ENCODE measurements at regions not wholly inside any gene's neighbourhood (a gene's known extent, or its start where the extent isn't known, plus 50 kb on each side); places are given as distances from the start of the nearest gene placed in this dataset.

DNA sequence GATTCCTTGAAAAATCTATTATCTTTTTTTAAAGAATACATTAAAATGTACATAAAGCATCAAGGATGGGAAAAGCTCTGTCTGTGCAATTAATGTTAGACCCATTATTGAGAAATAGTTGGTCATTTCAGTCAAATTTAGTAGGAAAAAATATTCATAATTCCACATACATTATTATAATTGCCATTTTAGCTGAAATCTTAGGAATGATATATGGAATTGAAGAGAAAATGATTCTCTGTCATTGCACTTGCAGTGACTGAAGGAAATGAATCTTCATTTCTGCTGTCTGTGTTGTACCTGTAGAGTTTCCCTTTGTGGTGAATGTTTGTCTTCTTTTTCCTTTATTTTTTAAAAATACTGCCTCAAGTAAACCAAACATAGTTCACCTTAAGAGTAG, 473.9 kb downstream of the C3orf38 start (continued):
- TF ChIP-seq EGR1 (IDR thresholded peaks at IDR 0.05; ENCODE audit: borderline replicate concordance, low read depth, low read length), result no peak
- TF ChIP-seq TAF7 (optimal IDR thresholded peaks at IDR 0.05; ENCODE audit: borderline replicate concordance, low read depth, low read length), result no peak
- TF ChIP-seq, protein P1, sequence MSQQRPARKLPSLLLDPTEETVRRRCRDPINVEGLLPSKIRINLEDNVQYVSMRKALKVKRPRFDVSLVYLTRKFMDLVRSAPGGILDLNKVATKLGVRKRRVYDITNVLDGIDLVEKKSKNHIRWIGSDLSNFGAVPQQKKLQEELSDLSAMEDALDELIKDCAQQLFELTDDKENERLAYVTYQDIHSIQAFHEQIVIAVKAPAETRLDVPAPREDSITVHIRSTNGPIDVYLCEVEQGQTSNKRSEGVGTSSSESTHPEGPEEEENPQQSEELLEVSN (IDR thresholded peaks at IDR 0.05), result no peak
- TF ChIP-seq SAP30 (IDR thresholded peaks at IDR 0.05; ENCODE audit: insufficient read depth, insufficient replicate concordance, low read length), result no peak

Measured in H1 (cell line).